ENCODE measurements at regions not wholly inside any gene's neighbourhood (a gene's known extent, or its start where the extent isn't known, plus 50 kb on each side); places are given as distances from the start of the nearest gene placed in this dataset.
"Not testable (repeated sequence)": the region's sequence is repeated elsewhere in the genome, so short reads cannot be mapped to it uniquely, and the experiment has no call there.

- DNase-seq (ENCODE audit: low read depth): not testable (repeated sequence)
These were observed 123.0 kb upstream of the ARHGEF3 start for GRCh38 chr3:56924700-56925099.

GRCh38 chr3:56923526-56924224 lies 121.9 kb upstream of the ARHGEF3 start:
- DNase-seq (ENCODE audit: low read depth): peak; percentile 28

GRCh38 chr3:56921573-56922453 lies 120.1 kb upstream of the ARHGEF3 start:
- DNase-seq (ENCODE audit: low read depth): no peak

- DNase-seq (ENCODE audit: low read depth): no peak
These were observed 118.0 kb upstream of the ARHGEF3 start for GRCh38 chr3:56919797-56920195.

- DNase-seq (ENCODE audit: low read depth): no peak
These were observed 117.5 kb upstream of the ARHGEF3 start for GRCh38 chr3:56919137-56919796.

GRCh38 chr3:56918111-56918568 lies 116.4 kb upstream of the ARHGEF3 start:
- no peak for DNase-seq (ENCODE audit: low read depth)

GRCh38 chr3:56917361-56918110 lies 115.8 kb upstream of the ARHGEF3 start:
- DNase-seq (ENCODE audit: low read depth): no peak

- DNase-seq (ENCODE audit: low read depth): no peak
These were observed 115.1 kb upstream of the ARHGEF3 start for GRCh38 chr3:56916716-56917360.

- DNase-seq (ENCODE audit: low read depth): peak; percentile 49
These were observed 114.3 kb upstream of the ARHGEF3 start for GRCh38 chr3:56915966-56916586.

- no peak for DNase-seq (ENCODE audit: low read depth)
These were observed 112.9 kb upstream of the ARHGEF3 start for GRCh38 chr3:56914646-56915045.

GRCh38 chr3:56911363-56911762 lies 109.6 kb upstream of the ARHGEF3 start:
- no peak for DNase-seq (ENCODE audit: low read depth)

GRCh38 chr3:56909349-56909748 lies 107.6 kb upstream of the ARHGEF3 start:
- no peak for DNase-seq (ENCODE audit: low read depth)

- DNase-seq (ENCODE audit: low read depth): no peak
These were observed 106.3 kb upstream of the ARHGEF3 start for GRCh38 chr3:56908004-56908403.

- DNase-seq (ENCODE audit: low read depth): no peak
These were observed 102.9 kb upstream of the ARHGEF3 start for GRCh38 chr3:56904552-56905215.

GRCh38 chr3:56903231-56903782 lies 101.6 kb upstream of the ARHGEF3 start:
- no peak for DNase-seq (ENCODE audit: low read depth)

GRCh38 chr3:56902468-56903160 lies 100.9 kb upstream of the ARHGEF3 start:
- DNase-seq (ENCODE audit: low read depth): no peak

- DNase-seq (ENCODE audit: low read depth): no peak
These were observed 99.1 kb upstream of the ARHGEF3 start for GRCh38 chr3:56900801-56901200.

GRCh38 chr3:56899851-56900250 lies 98.1 kb upstream of the ARHGEF3 start:
- DNase-seq (ENCODE audit: low read depth): no peak

GRCh38 chr3:56899078-56899477 lies 97.3 kb upstream of the ARHGEF3 start:
- DNase-seq (ENCODE audit: low read depth): no peak

Measured in activated gamma-delta T cell treated with anti-CD3 and anti-CD28 coated beads, Interleukin-2, amount 50 U/mL, for 16 hours (primary cell).